GM19324 (cell line): ENCODE measurements at regions not wholly inside any gene's neighbourhood (a gene's known extent, or its start where the extent isn't known, plus 50 kb on each side); places are given as distances from the start of the nearest gene placed in this dataset.
"Not testable (repeated sequence)": the region's sequence is repeated elsewhere in the genome, so short reads cannot be mapped to it uniquely, and the experiment has no call there.

ENCODE experiments used
- ATAC-seq: cut with Tn5 transposase; IDR thresholded peaks from one replicate; pipeline ENCODE4 v1.9.1; 2021; ENCODE audit warnings: mild to moderate bottlenecking, moderate library complexity; ENCODE audit not compliant: unreplicated experiment, low FRiP score

DNA sequence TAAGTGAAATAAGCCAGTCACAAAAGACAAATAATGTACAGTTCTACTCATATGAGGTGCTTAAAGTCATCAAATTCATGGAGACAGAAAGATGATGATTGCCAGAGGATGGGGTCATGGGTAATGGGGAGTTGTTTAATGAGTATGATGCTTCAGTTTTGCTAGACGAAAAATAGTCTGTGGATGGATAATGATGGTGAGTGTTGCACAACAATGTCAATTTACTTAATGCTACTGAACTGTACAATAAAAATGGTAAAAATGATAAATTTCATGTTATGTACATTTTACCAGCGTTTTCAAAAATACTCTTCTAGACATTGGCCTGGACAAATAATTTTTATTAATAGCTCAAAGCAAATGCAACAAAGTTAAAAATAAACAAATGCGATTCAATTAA is 118.5 kb upstream of the KYNU start:
- no peak for ATAC-seq

DNA sequence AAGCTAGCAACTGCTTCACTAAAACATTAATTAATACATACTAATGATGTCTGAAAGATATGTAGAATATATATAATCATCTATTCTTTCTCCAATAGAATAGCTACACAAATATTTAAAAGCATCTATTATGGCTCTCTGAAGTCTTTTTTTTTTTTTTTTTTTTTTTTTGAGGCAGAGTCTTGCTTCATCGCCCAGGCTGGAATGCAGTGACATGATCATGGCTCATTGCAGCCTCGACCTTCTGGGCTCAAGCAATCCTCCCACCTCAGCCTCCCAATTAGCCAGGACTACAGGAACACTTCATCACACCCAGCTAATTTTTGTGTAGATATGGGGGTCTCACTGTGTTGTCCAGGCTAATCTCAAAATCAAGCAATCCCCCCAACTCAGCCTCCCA is 120.4 kb upstream of the KYNU start:
- no peak for ATAC-seq

DNA sequence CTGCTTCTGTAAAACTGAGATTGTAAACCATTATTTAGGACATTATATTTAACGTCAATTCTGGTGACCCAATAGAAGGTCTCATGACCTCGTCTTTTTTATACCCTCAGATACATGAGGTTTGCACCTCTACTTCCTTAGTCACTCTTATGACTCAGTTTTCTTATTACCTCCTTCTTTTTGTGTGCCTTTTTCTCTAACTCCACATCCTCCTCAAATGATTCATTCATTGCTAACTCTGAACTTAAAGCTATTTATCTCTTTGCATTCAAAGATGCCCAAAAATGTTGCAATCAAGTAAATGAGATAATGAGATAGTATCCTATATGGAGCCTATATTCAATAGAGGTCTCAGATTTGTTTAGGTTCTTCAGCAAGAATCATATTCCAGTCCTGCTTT is 121.0 kb upstream of the KYNU start:
- no peak for ATAC-seq

- no peak for ATAC-seq
Measured at GRCh38 chr2:142755191-142755590, 122.3 kb upstream of the KYNU start.

- no peak for ATAC-seq
Measured at GRCh38 chr2:142754182-142754581, 123.3 kb upstream of the KYNU start.

DNA sequence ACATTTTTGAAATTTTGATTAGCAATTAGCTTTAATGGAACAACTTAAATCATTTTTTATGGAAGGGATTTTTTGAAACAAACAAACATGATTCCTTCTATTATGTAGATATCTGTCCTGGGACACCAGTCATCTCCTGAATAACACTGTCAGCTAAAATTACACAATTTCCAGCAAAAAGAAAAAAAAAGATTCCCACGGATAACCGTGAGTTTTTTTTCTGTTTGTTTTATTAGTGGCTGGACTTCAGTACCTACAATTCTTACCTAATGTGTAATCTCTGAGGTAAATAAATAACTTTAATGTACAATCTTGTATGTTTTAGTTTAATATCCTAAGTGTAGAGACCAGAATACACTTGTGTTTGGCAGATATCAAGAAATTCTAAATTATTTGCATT is 126.6 kb upstream of the KYNU start:
- no peak for ATAC-seq

DNA sequence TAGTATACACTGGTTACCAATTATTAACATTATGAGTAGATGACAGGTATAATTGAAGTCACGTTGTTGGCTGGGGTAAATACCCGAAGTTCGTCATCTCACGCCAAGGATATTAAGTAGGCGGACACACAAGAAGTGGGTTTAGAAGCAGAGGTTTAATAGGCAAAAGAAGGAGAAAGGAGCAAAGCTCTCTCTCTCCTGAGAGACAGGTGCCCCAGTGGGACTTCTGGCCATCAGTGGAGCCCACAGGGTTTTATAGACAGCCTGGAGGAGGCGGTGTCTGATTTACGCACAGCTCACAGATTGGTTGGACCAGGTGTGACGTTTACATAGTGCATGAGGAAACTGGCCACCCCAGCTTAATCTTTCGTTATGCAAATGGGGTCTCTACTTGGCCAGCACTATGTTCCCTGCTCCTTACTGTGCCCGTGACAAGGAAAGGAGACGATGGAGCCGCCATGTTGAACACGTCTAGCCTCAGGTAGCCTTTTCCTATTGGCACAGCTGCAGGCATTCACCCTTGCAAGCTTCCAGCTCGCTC is 128.8 kb upstream of the KYNU start:
- ATAC-seq: no peak

GRCh38 chr2:142745691-142746090 is 131.8 kb upstream of the KYNU start:
- ATAC-seq: no peak

- ATAC-seq: no peak
Measured at GRCh38 chr2:142742371-142743214, 134.9 kb upstream of the KYNU start.

- no peak for ATAC-seq
Measured at GRCh38 chr2:142741764-142742269, 135.6 kb upstream of the KYNU start.

DNA sequence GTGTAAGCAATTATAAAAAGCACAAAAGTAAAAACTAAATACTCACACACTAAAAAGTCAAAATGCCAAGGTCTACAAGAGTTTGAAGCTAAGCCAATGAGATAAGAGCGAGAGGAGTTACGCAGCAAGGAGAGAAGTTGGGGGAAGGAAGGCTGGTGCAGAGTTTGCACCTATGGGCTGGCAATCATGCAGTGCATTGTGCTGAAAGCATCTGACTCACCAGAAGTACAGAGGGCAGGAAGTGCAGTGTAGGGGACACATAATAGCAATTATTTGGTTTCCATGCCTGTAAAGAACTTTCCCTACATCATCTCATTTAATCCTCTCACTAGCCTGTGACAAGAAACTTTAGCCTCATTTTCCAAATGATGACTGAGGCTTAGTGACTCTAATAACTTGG is 142.7 kb upstream of the KYNU start:
- no peak for ATAC-seq

- no peak for ATAC-seq
Measured at GRCh38 chr2:142734231-142734630, 143.2 kb upstream of the KYNU start.

DNA sequence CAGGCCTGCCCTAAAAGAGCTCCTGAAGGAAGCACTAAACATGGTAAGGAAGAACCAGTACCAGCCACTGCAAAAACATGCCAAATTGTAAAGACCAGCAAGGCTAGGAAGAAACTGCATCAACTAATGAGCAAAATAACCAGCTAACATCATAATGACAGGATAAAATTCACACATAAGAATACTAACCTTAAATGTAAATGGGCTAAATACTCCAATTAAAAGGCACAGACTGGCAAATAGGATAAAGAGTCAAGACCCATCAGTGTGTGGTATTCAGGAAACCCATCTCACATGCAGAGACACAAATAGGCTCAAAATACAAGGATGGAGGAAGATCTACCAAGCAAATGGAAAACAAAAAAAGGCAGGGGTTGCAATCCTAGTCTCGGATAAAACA is 147.7 kb upstream of the KYNU start:
- not testable (repeated sequence) for ATAC-seq

GRCh38 chr2:142727821-142728478 is 149.5 kb upstream of the KYNU start:
- ATAC-seq: not testable (repeated sequence)

DNA sequence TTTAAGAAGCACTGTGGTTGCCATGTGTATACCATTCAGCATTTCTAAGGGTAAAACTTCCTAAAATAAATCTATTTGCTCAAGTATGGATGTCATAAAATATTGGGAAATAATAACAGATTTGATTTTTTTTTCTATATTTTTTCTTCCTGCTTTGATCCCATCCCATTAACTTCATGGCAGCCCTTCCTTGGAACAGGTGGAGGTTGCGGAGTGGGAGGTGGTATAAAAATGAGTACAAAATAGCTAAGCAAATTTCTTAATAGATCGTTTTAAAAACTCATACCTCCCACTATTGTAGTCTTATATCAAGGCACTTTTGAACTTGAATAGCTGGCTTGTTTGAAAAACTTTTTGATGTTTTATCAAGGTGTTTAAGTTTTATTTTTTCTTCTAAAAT is 152.1 kb upstream of the KYNU start:
- ATAC-seq: no peak

- peak; percentile 92 for ATAC-seq
Measured at GRCh38 chr2:142724713-142725349, 152.6 kb upstream of the KYNU start.

DNA sequence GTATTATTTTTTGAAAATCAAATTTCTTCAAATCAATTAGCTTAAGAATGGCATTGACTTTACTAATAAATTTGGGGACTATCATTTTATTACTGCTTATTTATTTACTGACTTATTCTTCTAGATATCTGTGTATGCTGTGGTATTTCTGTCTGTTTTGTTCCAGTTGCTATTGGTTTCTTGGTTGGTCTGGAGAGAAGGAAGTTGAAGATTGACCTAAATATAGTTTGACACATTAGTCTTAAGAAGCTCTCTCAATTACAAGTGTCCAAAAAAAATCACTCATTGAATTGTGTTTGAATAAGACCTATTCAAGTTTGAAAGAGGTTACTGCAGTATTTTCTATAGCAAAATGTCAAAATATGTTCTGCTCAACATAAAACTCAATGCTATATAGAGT is 153.3 kb upstream of the KYNU start:
- ATAC-seq: no peak

DNA sequence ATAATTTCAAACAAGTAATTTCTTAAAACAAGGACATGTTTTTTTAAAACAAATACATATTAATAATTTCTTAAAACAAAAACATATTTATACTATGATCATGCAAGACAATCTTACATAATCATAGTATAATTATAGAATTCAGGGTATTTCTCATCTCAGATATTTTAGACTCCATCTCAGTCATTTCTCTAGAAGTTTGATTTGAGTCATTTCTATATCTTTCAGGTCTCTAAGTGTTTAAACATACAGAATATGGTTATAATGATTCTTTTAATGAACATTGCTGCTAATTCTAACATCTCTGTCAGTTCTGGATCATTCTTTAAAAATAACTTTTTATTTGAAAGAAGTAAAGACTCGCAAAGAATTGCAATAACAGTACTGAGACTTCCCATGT is 154.2 kb upstream of the KYNU start:
- ATAC-seq: no peak

DNA sequence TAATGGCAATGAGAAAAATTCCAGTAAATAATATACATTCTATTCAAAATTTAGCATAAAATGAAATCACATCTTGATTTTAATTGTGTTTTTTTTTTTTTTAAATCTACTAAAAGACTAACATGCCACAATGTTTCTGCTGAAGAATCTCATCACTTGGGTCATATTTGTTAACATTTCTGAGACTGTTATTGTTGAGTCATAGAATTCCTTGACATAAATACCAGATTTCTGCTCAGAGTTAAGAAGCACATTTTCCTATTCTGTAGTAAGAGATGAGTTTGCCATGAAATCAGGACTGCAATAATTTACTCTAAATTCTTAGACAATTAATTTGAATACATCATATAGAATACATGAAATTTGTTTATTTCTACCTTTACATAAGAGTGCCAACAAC is 154.9 kb upstream of the KYNU start:
- ATAC-seq: no peak

DNA sequence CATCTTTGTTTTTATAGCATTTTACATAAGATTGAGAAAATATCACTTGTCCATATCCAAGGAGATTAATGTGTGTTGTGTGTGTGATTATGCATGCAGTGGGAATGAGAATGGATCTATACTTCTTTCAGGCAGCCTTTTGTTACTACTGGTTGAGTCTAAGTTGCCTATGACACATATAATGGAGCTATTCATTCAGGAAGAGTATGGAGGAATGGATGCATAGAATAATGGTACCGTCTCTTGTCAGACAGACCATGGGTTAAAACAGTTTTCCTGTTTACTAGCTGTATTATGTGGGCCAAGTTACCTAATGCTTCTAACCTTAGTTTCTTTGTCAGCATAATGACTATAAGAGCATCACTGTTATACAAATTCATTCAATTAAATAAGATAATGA is 155.4 kb upstream of the KYNU start:
- no peak for ATAC-seq

- no peak for ATAC-seq
Measured at GRCh38 chr2:142721015-142721414, 156.4 kb upstream of the KYNU start.
